IPS-18a (cell line): ENCODE measurements at regions not wholly inside any gene's neighbourhood (a gene's known extent, or its start where the extent isn't known, plus 50 kb on each side); places are given as distances from the start of the nearest gene placed in this dataset.
A peak's percentile ranks its signal among the peaks of the same experiment; 100 is the strongest.
"Not testable (repeated sequence)": the region's sequence is repeated elsewhere in the genome, so short reads cannot be mapped to it uniquely, and the experiment has no call there.

Source experiments
- H3K27ac ChIP-seq: one replicate; pipeline ENCODE4 v1.5.1; 2013; ENCODE audit warnings: low read length
- H3K27me3 ChIP-seq: one replicate; pipeline ENCODE4 v1.6.1; 2013; ENCODE audit warnings: mild to moderate bottlenecking, low read length; ENCODE audit not compliant: control insufficient read depth, insufficient read depth
- H3K36me3 ChIP-seq: one replicate; pipeline ENCODE4 v1.6.1; 2013; ENCODE audit warnings: low read depth, low read length; ENCODE audit not compliant: control insufficient read depth
- H3K4me1 ChIP-seq: one replicate; pipeline ENCODE4 v1.6.1; 2013; ENCODE audit warnings: low read depth, low read length; ENCODE audit not compliant: control insufficient read depth
- H3K4me3 ChIP-seq: one replicate; pipeline ENCODE4 v1.5.1; 2013; ENCODE audit warnings: low read length
- H3K9ac ChIP-seq: one replicate; pipeline ENCODE4 v1.6.1; 2013; ENCODE audit warnings: mild to moderate bottlenecking, low read length, moderate library complexity
- H3K9me3 ChIP-seq: one replicate; pipeline ENCODE4 v1.6.1; 2013; ENCODE audit warnings: low read depth, low read length; ENCODE audit not compliant: control insufficient read depth

DNA sequence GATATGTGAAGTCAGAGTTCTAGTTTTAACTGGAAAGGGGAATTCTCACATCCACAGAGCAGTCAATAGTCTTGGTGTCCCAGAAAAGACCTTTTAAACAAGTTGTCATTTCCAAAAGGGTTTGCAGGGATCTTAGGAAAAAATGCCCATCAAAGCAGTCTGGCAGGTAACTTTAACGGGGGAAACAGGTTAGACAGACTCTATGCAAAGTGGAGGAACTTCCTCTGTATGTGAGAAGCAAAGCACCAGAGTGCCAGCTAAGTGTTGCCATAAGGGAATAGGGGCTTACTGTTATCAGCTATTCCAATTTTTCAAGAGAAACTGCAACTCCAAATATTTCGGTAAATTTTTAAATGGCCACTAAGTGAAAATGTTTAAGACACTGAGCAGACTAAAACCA is 307.9 kb upstream of the MDFIC2 start:
- no peak overlapping the region for H3K4me3 ChIP-seq
- no peak overlapping the region for H3K27ac ChIP-seq
- H3K4me1 ChIP-seq, result peaks cover 23% of the 10 kb centered on the region
- H3K27me3 ChIP-seq, result no peaks in the 10 kb centered on the region
- no peak overlapping the region for H3K9ac ChIP-seq
- H3K9me3 ChIP-seq, result no peaks in the 10 kb centered on the region
- H3K36me3 ChIP-seq, result no peaks in the 10 kb centered on the region

DNA sequence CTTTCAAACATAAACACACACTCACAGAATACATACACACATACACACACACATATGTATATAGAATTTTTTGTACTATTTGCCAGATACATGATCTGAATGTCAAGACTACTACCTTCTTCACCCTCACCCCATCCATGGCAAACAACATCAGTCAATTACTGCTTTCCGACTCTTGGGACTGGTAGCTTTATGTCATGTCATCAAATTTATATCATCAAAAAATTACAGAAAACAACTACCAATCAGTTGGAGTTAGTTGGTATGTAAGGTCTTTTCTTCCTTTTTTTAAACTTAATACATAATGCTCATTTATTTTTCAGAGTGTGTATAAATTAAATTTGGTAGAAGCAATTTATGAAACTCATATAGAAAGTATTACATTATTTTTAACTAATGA is 305.7 kb upstream of the MDFIC2 start:
- Histone ChIP-seq H3K27ac (no peak overlapping the region), H3K36me3 (no peaks in the 10 kb centered on the region), H3K9me3 (no peaks in the 10 kb centered on the region), H3K27me3 (no peaks in the 10 kb centered on the region), H3K4me3 (no peak overlapping the region), H3K9ac (no peak overlapping the region), H3K4me1 (peaks cover 32% of the 10 kb centered on the region)

DNA sequence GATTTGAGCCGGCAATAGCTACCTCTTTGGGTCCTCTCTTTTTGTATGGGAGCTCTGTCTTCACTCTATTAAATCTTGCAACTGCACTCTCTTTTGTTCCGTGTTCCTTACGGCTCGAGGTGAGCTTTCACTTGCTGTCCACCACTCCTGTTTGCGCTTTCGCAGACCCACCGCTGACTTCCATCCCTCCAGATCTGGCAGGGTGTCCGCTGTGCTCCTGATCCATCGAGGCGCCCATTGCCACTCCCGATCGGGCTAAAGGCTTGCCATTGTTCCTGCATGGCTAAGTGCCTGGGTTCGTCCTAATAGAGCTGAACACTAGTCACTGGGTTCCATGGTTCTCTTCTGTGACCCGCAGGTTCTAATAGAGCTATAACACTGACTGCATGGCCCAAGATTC is 304.9 kb upstream of the MDFIC2 start:
- H3K4me3 ChIP-seq, H3K9ac ChIP-seq, H3K27me3 ChIP-seq, H3K9me3 ChIP-seq, H3K36me3 ChIP-seq, H3K27ac ChIP-seq: not testable (repeated sequence)
- peaks cover 32% of the 10 kb centered on the region for H3K4me1 ChIP-seq

DNA sequence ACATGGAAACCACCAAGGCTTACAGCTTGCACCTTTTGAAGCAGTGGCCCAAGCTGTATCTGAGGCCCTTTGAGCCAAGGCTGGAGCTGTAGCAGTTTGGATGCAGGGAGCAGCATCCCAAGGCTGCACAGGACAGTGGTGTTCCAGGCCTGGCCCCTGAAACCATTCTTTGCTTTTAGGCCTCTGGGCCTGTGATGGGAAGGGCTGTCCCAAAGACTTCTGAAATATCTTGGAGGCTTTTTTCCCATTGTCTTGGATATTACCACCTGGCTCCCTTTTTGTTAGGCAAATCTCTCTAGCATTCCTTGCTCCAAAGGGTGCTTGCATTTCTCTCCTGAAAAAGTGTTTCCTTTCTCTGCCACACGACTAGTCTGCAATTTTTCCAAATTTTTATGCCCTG is 302.8 kb upstream of the MDFIC2 start:
- H3K27me3 ChIP-seq, result no peaks in the 10 kb centered on the region
- H3K27ac ChIP-seq, result no peak overlapping the region
- H3K4me1 ChIP-seq, result peaks cover 25% of the 10 kb centered on the region
- no peaks in the 10 kb centered on the region for H3K36me3 ChIP-seq
- peak overlapping the region; percentile 31 for H3K4me3 ChIP-seq
- no peaks in the 10 kb centered on the region for H3K9me3 ChIP-seq
- no peak overlapping the region for H3K9ac ChIP-seq

DNA sequence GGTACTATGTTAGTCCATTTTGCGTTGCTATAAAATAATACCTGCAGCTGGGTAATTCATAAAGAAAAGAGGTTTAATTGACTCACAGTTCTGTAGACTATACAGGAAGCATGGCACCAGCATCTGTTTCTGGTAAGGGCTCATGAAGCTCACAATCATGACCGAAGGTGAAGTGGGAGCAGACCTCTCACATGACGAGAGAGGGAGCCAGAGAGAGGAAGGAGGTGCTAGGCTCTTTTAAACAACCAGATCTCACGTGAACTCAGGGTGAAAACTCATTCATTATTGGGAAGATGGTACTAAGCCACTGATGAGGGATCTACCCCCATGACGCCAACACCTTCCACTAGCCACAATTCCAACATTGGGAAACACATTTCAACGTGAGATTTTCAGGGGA is 301.7 kb upstream of the MDFIC2 start:
- H3K36me3 ChIP-seq, result no peaks in the 10 kb centered on the region
- H3K4me3 ChIP-seq, result no peak overlapping the region
- no peaks in the 10 kb centered on the region for H3K9me3 ChIP-seq
- no peaks in the 10 kb centered on the region for H3K27me3 ChIP-seq
- peaks cover 22% of the 10 kb centered on the region for H3K4me1 ChIP-seq
- H3K27ac ChIP-seq, result no peak overlapping the region
- no peak overlapping the region for H3K9ac ChIP-seq

DNA sequence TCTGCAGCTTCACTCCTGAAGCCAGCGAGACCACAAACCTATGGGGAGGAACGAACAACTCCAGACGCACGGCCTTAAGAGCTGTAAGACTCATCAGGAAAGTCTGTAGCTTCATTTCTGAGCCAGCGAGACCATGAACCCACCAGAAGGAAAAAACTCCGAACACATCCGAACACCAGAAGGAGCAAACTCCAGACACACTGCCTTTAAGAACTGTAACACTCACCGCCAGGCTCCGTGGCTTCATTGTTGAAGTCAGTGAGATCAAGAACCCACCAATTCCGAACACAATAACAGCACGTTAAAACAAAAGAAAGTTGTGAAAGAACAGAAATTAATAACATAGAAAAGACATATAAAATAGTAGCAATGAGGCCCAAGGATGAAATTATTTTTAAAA is 300.5 kb upstream of the MDFIC2 start:
- Histone ChIP-seq H3K4me3 (no peak overlapping the region), H3K36me3 (no peaks in the 10 kb centered on the region), H3K9me3 (no peaks in the 10 kb centered on the region), H3K27me3 (no peaks in the 10 kb centered on the region), H3K4me1 (peaks cover 22% of the 10 kb centered on the region), H3K9ac (no peak overlapping the region), H3K27ac (no peak overlapping the region)

DNA sequence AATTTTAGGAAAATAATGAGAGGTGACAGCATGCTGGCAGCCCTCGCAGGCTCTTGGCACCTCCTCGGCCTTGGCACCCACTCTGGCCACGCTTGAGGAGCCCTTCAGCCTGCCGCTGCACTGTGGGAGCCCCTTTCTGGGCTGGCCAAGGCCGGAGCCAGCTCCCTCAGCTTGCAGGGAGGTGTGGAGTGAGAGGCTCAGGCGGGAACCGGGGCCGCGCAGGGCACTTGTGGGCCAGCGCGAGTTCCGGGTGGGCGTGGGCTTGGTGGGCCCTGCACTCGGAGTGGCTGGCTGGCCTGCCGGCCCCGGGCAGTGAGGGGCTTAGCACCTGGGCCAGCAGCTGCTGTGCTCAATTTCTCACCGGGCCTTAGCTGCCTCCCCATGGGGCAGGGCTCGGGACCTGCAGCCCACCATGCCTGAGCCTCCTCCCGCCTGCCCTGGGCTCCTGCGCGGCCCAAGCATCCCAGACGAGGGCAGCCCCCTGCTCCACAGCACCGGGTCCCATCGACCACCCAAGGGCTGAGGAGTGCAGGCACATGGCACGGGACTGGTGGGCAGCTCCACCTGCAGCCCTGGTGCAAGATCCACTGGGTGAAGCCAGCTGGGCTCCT is 299.3 kb upstream of the MDFIC2 start:
- H3K36me3 ChIP-seq, H3K27me3 ChIP-seq, H3K27ac ChIP-seq, H3K4me3 ChIP-seq, H3K9me3 ChIP-seq, H3K9ac ChIP-seq: not testable (repeated sequence)
- H3K4me1 ChIP-seq, result peaks cover 22% of the 10 kb centered on the region

DNA sequence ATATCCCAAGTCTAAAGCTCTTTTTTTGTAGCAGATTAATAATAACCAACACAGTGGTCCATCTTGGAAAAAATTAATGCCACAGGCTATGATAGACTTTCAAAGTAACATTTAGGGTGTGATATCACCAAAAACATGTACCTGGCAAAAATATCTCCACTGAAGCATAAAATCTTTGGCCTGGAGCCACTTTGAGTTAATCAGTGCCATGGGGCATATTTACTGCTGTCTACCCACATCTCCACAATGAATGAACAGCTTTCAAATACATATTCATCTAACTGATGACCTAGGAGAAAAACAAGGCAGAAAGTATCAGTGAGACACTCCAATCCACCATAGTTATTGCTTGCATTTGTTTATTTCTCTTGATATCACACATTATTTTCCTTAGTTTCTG is 296.0 kb upstream of the MDFIC2 start:
- Histone ChIP-seq H3K27me3 (no peaks in the 10 kb centered on the region), H3K9me3 (no peaks in the 10 kb centered on the region), H3K4me1 (no peaks in the 10 kb centered on the region), H3K36me3 (no peaks in the 10 kb centered on the region), H3K27ac (no peak overlapping the region), H3K4me3 (no peak overlapping the region), H3K9ac (no peak overlapping the region)

DNA sequence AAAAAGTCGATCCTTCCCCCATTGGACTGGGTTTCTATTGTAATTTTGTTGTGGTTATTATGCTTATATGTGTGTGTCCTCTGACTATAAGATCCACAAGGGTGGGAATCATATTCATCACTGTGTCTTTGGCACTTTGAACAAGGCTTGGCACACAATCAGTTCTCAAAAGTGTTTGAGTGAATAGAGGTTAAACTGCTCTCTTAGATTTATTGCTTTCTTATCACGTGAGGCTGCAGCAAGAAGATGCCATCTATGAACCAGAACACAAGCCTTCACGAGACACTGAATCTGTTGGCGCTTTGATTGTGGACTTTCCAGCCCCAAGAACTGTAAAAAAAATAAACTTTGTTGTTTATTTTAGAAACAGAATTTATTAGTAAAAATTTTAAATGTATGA is 295.0 kb upstream of the MDFIC2 start:
- H3K4me3 ChIP-seq, result no peak overlapping the region

DNA sequence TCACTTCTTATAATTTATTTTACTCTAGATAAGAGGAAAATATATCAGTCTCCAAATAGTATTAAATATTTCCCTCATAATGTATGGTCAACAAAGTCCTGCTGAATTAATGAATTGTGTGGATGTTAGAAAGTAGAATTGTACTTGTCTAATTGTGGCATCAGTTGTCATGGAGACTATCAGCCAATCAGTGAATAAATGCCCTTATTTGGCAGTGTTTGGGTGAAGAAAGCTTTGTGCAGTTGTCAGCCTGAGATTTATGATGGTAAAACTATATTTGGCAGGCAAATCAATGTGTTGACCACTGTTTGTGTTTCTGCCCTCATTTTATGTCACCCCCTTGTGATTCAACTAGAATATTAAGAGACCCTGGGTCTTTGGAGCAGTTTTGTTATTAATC is 293.6 kb upstream of the MDFIC2 start:
- Histone ChIP-seq H3K36me3 (no peaks in the 10 kb centered on the region), H3K4me1 (no peaks in the 10 kb centered on the region), H3K27ac (peak overlapping the region; percentile 41), H3K9me3 (no peaks in the 10 kb centered on the region), H3K4me3 (no peak overlapping the region), H3K9ac (no peak overlapping the region), H3K27me3 (no peaks in the 10 kb centered on the region)

More for the DNA sequence above, 295.0 kb upstream of the MDFIC2 start:
- H3K9ac ChIP-seq, result no peak overlapping the region
- H3K27ac ChIP-seq, result no peak overlapping the region
- H3K4me1 ChIP-seq, result no peaks in the 10 kb centered on the region
- H3K9me3 ChIP-seq, result no peaks in the 10 kb centered on the region
- no peaks in the 10 kb centered on the region for H3K27me3 ChIP-seq
- no peaks in the 10 kb centered on the region for H3K36me3 ChIP-seq

DNA sequence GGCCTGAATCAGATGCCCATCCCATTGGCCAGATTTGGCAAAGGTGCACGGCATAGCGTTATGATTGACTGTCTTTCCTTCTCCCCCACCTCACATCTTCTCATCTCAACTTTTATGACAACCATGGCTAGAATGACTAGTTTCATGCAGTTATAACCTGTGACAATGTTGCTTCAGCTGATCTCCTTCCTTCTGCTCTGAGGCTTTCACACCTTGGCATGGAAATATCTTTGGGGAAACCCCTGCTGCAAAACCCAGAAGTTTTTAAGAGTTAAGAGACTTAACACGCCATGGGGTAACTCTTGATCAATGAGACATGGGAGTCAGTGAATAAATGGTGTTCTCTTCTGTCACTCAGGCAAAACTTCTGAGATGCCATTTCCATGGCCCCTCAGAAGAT is 290.7 kb upstream of the MDFIC2 start:
- Histone ChIP-seq H3K9me3 (no peaks in the 10 kb centered on the region), H3K36me3 (no peaks in the 10 kb centered on the region), H3K4me3 (no peak overlapping the region), H3K9ac (no peak overlapping the region), H3K4me1 (no peaks in the 10 kb centered on the region), H3K27me3 (no peaks in the 10 kb centered on the region), H3K27ac (no peak overlapping the region)

DNA sequence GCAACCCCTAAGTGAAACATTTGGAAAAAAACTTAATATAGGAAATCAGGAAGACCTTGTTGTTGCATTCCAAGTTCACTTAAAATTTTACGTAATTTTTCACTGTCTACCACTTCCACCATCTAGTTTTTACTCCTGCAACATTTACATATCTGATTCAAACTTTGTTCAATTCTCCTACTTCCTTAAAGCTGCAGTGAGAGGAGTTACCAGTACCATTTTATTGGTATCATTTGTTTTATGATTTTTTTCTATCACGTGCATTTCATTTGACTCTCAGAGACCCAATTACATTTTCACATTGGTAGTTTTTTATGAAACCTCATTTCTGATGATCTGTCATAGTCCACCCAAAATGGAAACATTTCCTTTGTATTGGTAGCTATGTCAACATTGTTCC is 284.9 kb upstream of the MDFIC2 start:
- Histone ChIP-seq H3K36me3 (no peaks in the 10 kb centered on the region), H3K27me3 (no peaks in the 10 kb centered on the region), H3K4me3 (no peak overlapping the region), H3K27ac (no peak overlapping the region), H3K9ac (no peak overlapping the region), H3K4me1 (no peaks in the 10 kb centered on the region), H3K9me3 (no peaks in the 10 kb centered on the region)
